Endothelial cell (in vitro differentiated cells): ENCODE measurements at regions not wholly inside any gene's neighbourhood (a gene's known extent, or its start where the extent isn't known, plus 50 kb on each side); places are given as distances from the start of the nearest gene placed in this dataset.

Source experiments
- DNase-seq: peaks from one replicate; pipeline ENCODE4 v3.0.0; 2021; ENCODE audit warnings: low spot score
- H3K27ac Mint-ChIP-seq: one replicate; pipeline ENCODE4 v1.8.0; 2021; ENCODE audit warnings: mixed read lengths, inconsistent platforms; ENCODE audit not compliant: unreplicated experiment
- H3K27me3 Mint-ChIP-seq: one replicate; pipeline ENCODE4 v1.8.0; 2021; ENCODE audit warnings: mild to moderate bottlenecking, moderate library complexity, mixed read lengths, inconsistent platforms; ENCODE audit not compliant: unreplicated experiment
- H3K36me3 Mint-ChIP-seq: one replicate; pipeline ENCODE4 v1.8.0; 2021; ENCODE audit warnings: mild to moderate bottlenecking, low read depth, mixed read lengths, inconsistent platforms; ENCODE audit not compliant: unreplicated experiment
- H3K4me1 Mint-ChIP-seq: one replicate; pipeline ENCODE4 v1.8.0; 2021; ENCODE audit warnings: mild to moderate bottlenecking, mixed read lengths, inconsistent platforms; ENCODE audit not compliant: unreplicated experiment
- H3K4me3 Mint-ChIP-seq: one replicate; pipeline ENCODE4 v1.8.0; 2021; ENCODE audit warnings: mild to moderate bottlenecking, mixed read lengths, inconsistent platforms; ENCODE audit not compliant: unreplicated experiment
- H3K9me3 Mint-ChIP-seq: one replicate; pipeline ENCODE4 v1.8.0; 2021; ENCODE audit warnings: mixed read lengths, inconsistent platforms; ENCODE audit not compliant: unreplicated experiment
- CTCF ChIP-seq: fragments of 200-600 bp; sonication (generic); IDR thresholded peaks from one replicate; pipeline ENCODE4 v1.5.0; 2021; ENCODE audit warnings: antibody characterized with exemption; ENCODE audit not compliant: unreplicated experiment

GRCh38 chr4:58192217-58192616, 1082.0 kb upstream of the IGFBP7 start:
- DNase-seq = no peak
- Mint-ChIP-seq H3K9me3 (no peaks in the 10 kb centered on the region), H3K27ac (no peak overlapping the region), H3K27me3 (peaks cover 2% of the 10 kb centered on the region), H3K36me3 (no peaks in the 10 kb centered on the region), H3K4me3 (no peak overlapping the region), H3K4me1 (peaks cover 16% of the 10 kb centered on the region)
- no peak for TF ChIP-seq CTCF

GRCh38 chr4:58191109-58191508, 1080.9 kb upstream of the IGFBP7 start:
- DNase-seq = no peak
- H3K27ac Mint-ChIP-seq = no peak overlapping the region
- TF ChIP-seq CTCF = no peak
- no peak overlapping the region for H3K4me3 Mint-ChIP-seq
- no peaks in the 10 kb centered on the region for H3K9me3 Mint-ChIP-seq
- no peaks in the 10 kb centered on the region for H3K36me3 Mint-ChIP-seq
- H3K4me1 Mint-ChIP-seq = peaks cover 16% of the 10 kb centered on the region
- H3K27me3 Mint-ChIP-seq = peaks cover 2% of the 10 kb centered on the region

- no peak for TF ChIP-seq CTCF
- H3K27ac Mint-ChIP-seq = no peak overlapping the region
- H3K36me3 Mint-ChIP-seq = peaks cover 9% of the 10 kb centered on the region
- H3K9me3 Mint-ChIP-seq = no peaks in the 10 kb centered on the region
- peaks cover 3% of the 10 kb centered on the region for H3K27me3 Mint-ChIP-seq
- DNase-seq = no peak
- peaks cover 16% of the 10 kb centered on the region for H3K4me1 Mint-ChIP-seq
- no peak overlapping the region for H3K4me3 Mint-ChIP-seq
Measured at GRCh38 chr4:58188316-58188715, 1078.1 kb upstream of the IGFBP7 start.

- Mint-ChIP-seq H3K27ac (no peak overlapping the region), H3K4me1 (no peaks in the 10 kb centered on the region), H3K27me3 (no peaks in the 10 kb centered on the region), H3K36me3 (peaks cover 3% of the 10 kb centered on the region), H3K9me3 (no peaks in the 10 kb centered on the region), H3K4me3 (no peak overlapping the region)
- no peak for TF ChIP-seq CTCF
- DNase-seq = no peak
Measured at GRCh38 chr4:58175024-58175423, 1064.8 kb upstream of the IGFBP7 start.

- TF ChIP-seq CTCF = no peak
- Mint-ChIP-seq H3K36me3 (no peaks in the 10 kb centered on the region), H3K4me1 (no peaks in the 10 kb centered on the region), H3K4me3 (no peak overlapping the region), H3K9me3 (no peaks in the 10 kb centered on the region), H3K27ac (no peak overlapping the region), H3K27me3 (no peaks in the 10 kb centered on the region)
- DNase-seq = no peak
Measured at GRCh38 chr4:58166490-58166889, 1056.3 kb upstream of the IGFBP7 start.
